IMR-90 (cell line): ENCODE measurements at regions not wholly inside any gene's neighbourhood (a gene's known extent, or its start where the extent isn't known, plus 50 kb on each side); places are given as distances from the start of the nearest gene placed in this dataset.

Source experiments
- ATAC-seq: fragments of 200-7000 bp; cut with Tn5 transposase; 2 replicates; pipeline ENCODE4 v1.9.1; 2020; ENCODE audit warnings: low read depth, mild to moderate bottlenecking, moderate library complexity
- BruUV-seq: library from RNA; stranded (reverse); fragments of 400-500 nt; replicated peaks from 2 replicates; lab custom pipeline; 2021; lab: Mats Ljungman, UMichigan
- CTCF ChIA-PET: fragments of 300-600 bp; formaldehyde crosslinking; extraction: SDS; loops from one replicate; lab custom pipeline; 2021; ENCODE audit warnings: antibody characterized with exemption; lab: Yijun Ruan, JAX
- POLR2A ChIA-PET: fragments of 300-600 bp; sonication (Branson Sonifier 250); formaldehyde crosslinking; loops from one replicate; lab custom pipeline; 2022; ENCODE audit warnings: antibody characterized with exemption; ENCODE audit not compliant: unreplicated experiment; lab: Charles Lee
- DNase-seq: peaks from one replicate; pipeline ENCODE4 v3.0.0; 2013
- H2AFZ ChIP-seq: replicated peaks from 2 replicates; pipeline ENCODE3; 2013; ENCODE audit warnings: low read length, mild to moderate bottlenecking; ENCODE audit not compliant: poor library complexity
- H2AK5ac ChIP-seq: 2 replicates; pipeline ENCODE4 v1.6.1; 2013; ENCODE audit warnings: low read depth, low read length, inconsistent platforms
- H2AK9ac ChIP-seq: replicated peaks from 2 replicates; pipeline ENCODE3; 2013; ENCODE audit warnings: mild to moderate bottlenecking, low read depth, low read length, moderate library complexity; ENCODE audit not compliant: poor library complexity
- H2BK120ac ChIP-seq: 2 replicates; pipeline ENCODE4 v1.6.1; 2013; ENCODE audit warnings: low read depth, low read length, inconsistent platforms
- H2BK15ac ChIP-seq: 3 replicates; pipeline ENCODE4 v1.6.1; 2013; ENCODE audit warnings: low read depth, low read length, inconsistent platforms
- H2BK20ac ChIP-seq: 2 replicates; pipeline ENCODE4 v1.6.1; 2013; ENCODE audit warnings: low read depth, mild to moderate bottlenecking, inconsistent platforms, low read length, moderate library complexity
- H2BK5ac ChIP-seq: 2 replicates; pipeline ENCODE4 v1.6.1; 2013; ENCODE audit warnings: mild to moderate bottlenecking, low read depth, low read length, inconsistent platforms; ENCODE audit not compliant: poor library complexity, severe bottlenecking
- H3K14ac ChIP-seq: replicated peaks from 2 replicates; pipeline ENCODE4 v1.6.1; 2013; ENCODE audit warnings: low read depth, low read length, inconsistent platforms
- H3K18ac ChIP-seq: 2 replicates; pipeline ENCODE4 v1.6.1; 2013; ENCODE audit warnings: low read depth, low read length, control low read depth
- H3K23ac ChIP-seq: 2 replicates; pipeline ENCODE4 v1.6.1; 2013; ENCODE audit warnings: low read depth, low read length, inconsistent platforms
- H3K27ac ChIP-seq: 2 replicates; pipeline ENCODE4 v1.5.1; 2013; ENCODE audit warnings: mild to moderate bottlenecking, control low read depth, low read length; ENCODE audit not compliant: insufficient read depth
- H3K27me3 ChIP-seq: 2 replicates; pipeline ENCODE4 v1.6.1; 2013; ENCODE audit warnings: low read length; ENCODE audit not compliant: control insufficient read depth, insufficient read depth
- H3K36me3 ChIP-seq: 2 replicates; pipeline ENCODE4 v1.6.1; 2013; ENCODE audit warnings: low read length, mixed read lengths; ENCODE audit not compliant: control insufficient read depth, insufficient read depth
- H3K4ac ChIP-seq: 2 replicates; pipeline ENCODE4 v1.6.1; 2013; ENCODE audit warnings: low read depth, low read length, inconsistent platforms
- H3K4me1 ChIP-seq: 2 replicates; pipeline ENCODE4 v1.6.1; 2013; ENCODE audit warnings: low read length, mixed read lengths; ENCODE audit not compliant: control insufficient read depth, insufficient read depth
- H3K4me2 ChIP-seq: 2 replicates; pipeline ENCODE4 v1.6.1; 2013; ENCODE audit warnings: low read depth, mild to moderate bottlenecking, control low read depth, low read length, moderate library complexity
- H3K4me3 ChIP-seq: 2 replicates; pipeline ENCODE4 v1.5.1; 2013; ENCODE audit warnings: low read depth, mild to moderate bottlenecking, control low read depth, low read length, moderate library complexity; ENCODE audit not compliant: insufficient read depth
- H3K56ac ChIP-seq: 2 replicates; pipeline ENCODE4 v1.6.1; 2013; ENCODE audit warnings: low read length, inconsistent platforms; ENCODE audit not compliant: insufficient read depth; ENCODE audit errors: extremely low read depth
- H3K79me1 ChIP-seq, 2 experiments: 2 replicates each; pipeline ENCODE4 v1.6.1; 2013; ENCODE audit warnings: low read length in 2 of 2, inconsistent platforms in 1 of 2, low read depth in 1 of 2
- H3K9ac ChIP-seq: 2 replicates; pipeline ENCODE4 v1.6.1; 2013; ENCODE audit warnings: low read depth, low read length, control low read depth
- H3K9me1 ChIP-seq: 2 replicates; pipeline ENCODE4 v1.6.1; 2013; ENCODE audit warnings: low read length, inconsistent platforms; ENCODE audit not compliant: insufficient read depth
- H3K9me3 ChIP-seq: 2 replicates; pipeline ENCODE4 v1.6.1; 2013; ENCODE audit warnings: low read length; ENCODE audit not compliant: control insufficient read depth, insufficient read depth
- H4K20me1 ChIP-seq: 2 replicates; pipeline ENCODE4 v1.6.1; 2013; ENCODE audit warnings: low read length, inconsistent platforms; ENCODE audit not compliant: insufficient read depth
- H4K5ac ChIP-seq: 2 replicates; pipeline ENCODE4 v1.6.1; 2013; ENCODE audit warnings: mild to moderate bottlenecking, low read depth, low read length, control low read depth
- H4K8ac ChIP-seq, 2 experiments: 2 replicates each; pipeline ENCODE4 v1.6.1; 2013; ENCODE audit warnings: low read depth in 2 of 2, low read length in 2 of 2, control low read depth in 1 of 2, inconsistent platforms in 1 of 2
- H4K91ac ChIP-seq: 2 replicates; pipeline ENCODE4 v1.6.1; 2013; ENCODE audit warnings: low read depth, low read length, inconsistent platforms; ENCODE audit not compliant: insufficient read depth
- FOS ChIP-seq: fragments of 150-350 bp; IDR thresholded peaks from 2 replicates; pipeline ENCODE4 v1.6.1; 2016; ENCODE audit warnings: low read depth, low read length
- MAFK ChIP-seq: IDR thresholded peaks from 2 replicates; pipeline ENCODE4 v1.6.1; 2012; ENCODE audit warnings: low read depth, low read length, improper control_type of control experiment
- MAZ ChIP-seq: IDR thresholded peaks from 2 replicates; pipeline ENCODE4 v1.6.1; 2012; ENCODE audit warnings: low read depth, mild to moderate bottlenecking, low read length, improper control_type of control experiment, moderate library complexity, borderline replicate concordance
- MXI1 ChIP-seq: IDR thresholded peaks from 2 replicates; pipeline ENCODE4 v1.6.1; 2012; ENCODE audit warnings: low read depth, mild to moderate bottlenecking, low read length, moderate library complexity, borderline replicate concordance
- POLR2A ChIP-seq: IDR thresholded peaks from 2 replicates; pipeline ENCODE4 v1.6.1; 2012; ENCODE audit warnings: mild to moderate bottlenecking, low read depth, low read length
- RAD21 ChIP-seq: IDR thresholded peaks from 2 replicates; pipeline ENCODE4 v1.6.1; 2012; ENCODE audit warnings: low read length, improper control_type of control experiment
- RCOR1 ChIP-seq: IDR thresholded peaks from 2 replicates; pipeline ENCODE4 v1.6.1; 2012; ENCODE audit warnings: mild to moderate bottlenecking, low read length, improper control_type of control experiment; ENCODE audit not compliant: insufficient replicate concordance
- RFX5 ChIP-seq: IDR thresholded peaks from 2 replicates; pipeline ENCODE4 v1.8.0; 2012; ENCODE audit warnings: low read depth, mild to moderate bottlenecking, low read length, moderate library complexity
- SMC3 ChIP-seq: fragments of 150-350 bp; IDR thresholded peaks from 2 replicates; pipeline ENCODE4 v1.6.1; 2016; ENCODE audit warnings: low read depth, mild to moderate bottlenecking, antibody characterized with exemption, low read length, moderate library complexity
- USF2 ChIP-seq: fragments of 150-350 bp; IDR thresholded peaks from 2 replicates; pipeline ENCODE4 v1.6.1; 2017; ENCODE audit warnings: mild to moderate bottlenecking, antibody characterized with exemption, low read length, low read depth
- WGBS, 2 experiments: methylation state at CpG; one replicate each; pipeline versions ENCODE4 v1.1.5 to v1.1.7; 2013; ENCODE audit warnings: missing lambda C conversion rate in 2 of 2; ENCODE audit not compliant: insufficient read length in 1 of 2; ENCODE audit errors: extremely low coverage in 2 of 2; 5-methylcytosine and 5-hydroxymethylcytosine counted together
- dilution Hi-C: fragments of 300-500 bp; cut with HindIII; formaldehyde crosslinking; loops from one replicate; pipeline ENCODE4 v1.14.3; 2018; ENCODE audit warnings: low sequenced_read_pairs; ENCODE audit not compliant: unreplicated experiment
- in situ Hi-C: fragments of 300-500 bp; cut with MboI; formaldehyde crosslinking; loops from 3 replicates; pipeline ENCODE4 v1.14.3; 2019; ENCODE audit warnings: low sequenced_read_pairs, inconsistent platforms, mixed read lengths
- intact Hi-C: fragments of 100-400 bp; cut with micrococcal nuclease; formaldehyde crosslinking; loops from 2 replicates; pipeline ENCODE4 v1.10.0; 2022
- TF ChIP-seq, protein P1 (sequence below): fragments of 150-350 bp; IDR thresholded peaks from 2 replicates; pipeline ENCODE4 v1.6.1; 2016; ENCODE audit warnings: low read depth, mild to moderate bottlenecking, low read length, moderate library complexity, borderline replicate concordance

DNA sequence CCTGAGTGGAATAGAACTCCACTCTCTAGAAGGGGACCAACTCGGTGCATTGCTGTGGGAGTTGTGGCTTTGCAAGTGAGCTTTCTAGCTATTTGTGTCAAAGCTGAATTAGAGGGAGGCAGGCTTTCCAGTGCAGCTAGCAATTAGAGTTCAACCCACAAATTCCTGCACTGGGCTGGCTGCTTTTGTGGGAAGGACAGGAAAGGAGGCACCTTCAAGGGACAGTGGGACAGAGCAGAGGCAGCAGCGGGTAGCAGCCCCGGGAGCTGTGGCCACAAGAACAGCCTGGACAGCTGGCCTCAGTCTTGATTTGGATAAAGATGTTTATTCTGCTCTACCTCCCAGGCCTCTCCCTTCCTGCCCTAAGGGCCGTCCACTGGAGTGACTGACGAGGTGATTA is 83.7 kb upstream of the SLIT3 start:
- BruUV-seq: no TSS peak
- H2BK120ac ChIP-seq: no peak overlapping the region
- H3K36me3 ChIP-seq: no peaks in the 10 kb centered on the region
- no peak overlapping the region for H3K14ac ChIP-seq
- H4K91ac ChIP-seq: no peak overlapping the region
- DNase-seq: no peak
- in situ Hi-C loops (no loop called here), dilution Hi-C loops (no loop called here), intact Hi-C loops (no loop called here)
- H3K27ac ChIP-seq: no peak overlapping the region
- H4K20me1 ChIP-seq: no peaks in the 10 kb centered on the region
- H3K4me1 ChIP-seq: no peaks in the 10 kb centered on the region
- H3K4me2 ChIP-seq: no peak overlapping the region
- H4K5ac ChIP-seq: no peak overlapping the region
- no CpG with 5 or more reads among the region's 5 CpGs for WGBS, 2 experiments
- ATAC-seq: no peak
- no peak overlapping the region for H2BK20ac ChIP-seq
- no peak overlapping the region for H4K8ac ChIP-seq
- CTCF ChIA-PET: no interaction called here
- no peak overlapping the region for H2AK9ac ChIP-seq
- no peak overlapping the region for H2AFZ ChIP-seq
- no peak overlapping the region for H3K4ac ChIP-seq
- no peaks in the 10 kb centered on the region for H3K9me3 ChIP-seq
- no peaks in the 10 kb centered on the region for H3K79me1 ChIP-seq
- no peak overlapping the region for H3K56ac ChIP-seq
- TF ChIP-seq SMC3 (no peak), MAZ (no peak), RFX5 (no peak), RCOR1 (no peak), USF2 (no peak), FOS (no peak), MXI1 (no peak), RAD21 (no peak), MAFK (no peak), POLR2A (no peak)
- TF ChIP-seq, protein P1, sequence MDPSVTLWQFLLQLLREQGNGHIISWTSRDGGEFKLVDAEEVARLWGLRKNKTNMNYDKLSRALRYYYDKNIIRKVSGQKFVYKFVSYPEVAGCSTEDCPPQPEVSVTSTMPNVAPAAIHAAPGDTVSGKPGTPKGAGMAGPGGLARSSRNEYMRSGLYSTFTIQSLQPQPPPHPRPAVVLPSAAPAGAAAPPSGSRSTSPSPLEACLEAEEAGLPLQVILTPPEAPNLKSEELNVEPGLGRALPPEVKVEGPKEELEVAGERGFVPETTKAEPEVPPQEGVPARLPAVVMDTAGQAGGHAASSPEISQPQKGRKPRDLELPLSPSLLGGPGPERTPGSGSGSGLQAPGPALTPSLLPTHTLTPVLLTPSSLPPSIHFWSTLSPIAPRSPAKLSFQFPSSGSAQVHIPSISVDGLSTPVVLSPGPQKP: no peak
- H3K9me1 ChIP-seq: no peaks in the 10 kb centered on the region
- no peak overlapping the region for H2BK15ac ChIP-seq
- no peaks in the 10 kb centered on the region for H3K27me3 ChIP-seq
- H2AK5ac ChIP-seq: no peak overlapping the region
- no peak overlapping the region for H3K9ac ChIP-seq
- H2BK5ac ChIP-seq: no peak overlapping the region
- POLR2A ChIA-PET: no interaction called here
- no peak overlapping the region for H3K4me3 ChIP-seq
- H3K18ac ChIP-seq: no peak overlapping the region
- H3K23ac ChIP-seq: no peak overlapping the region
